GM12878 (cell line): ENCODE measurements at regions not wholly inside any gene's neighbourhood (a gene's known extent, or its start where the extent isn't known, plus 50 kb on each side); places are given as distances from the start of the nearest gene placed in this dataset.
A peak's percentile ranks its signal among the peaks of the same experiment; 100 is the strongest.

Experiments used
- ATAC-seq: fragments of 200-7000 bp; cut with Tn5 transposase; 3 replicates; pipeline ENCODE4 v1.9.1; 2020; ENCODE audit warnings: mild to moderate bottlenecking, moderate library complexity
- BruUV-seq: library from RNA; stranded (reverse); fragments of 400-500 nt; replicated peaks from 2 replicates; lab custom pipeline; 2021; lab: Mats Ljungman, UMichigan
- CTCF ChIA-PET: fragments of 300-600 bp; sonication (Branson Sonifier 250); formaldehyde crosslinking; extraction: SDS; loops from one replicate; lab custom pipeline; 2021; ENCODE audit warnings: inconsistent platforms; lab: Yijun Ruan, JAX
- POLR2A ChIA-PET: fragments of 350-600 bp; formaldehyde crosslinking; extraction: SDS; loops from one replicate; lab custom pipeline; 2021; ENCODE audit warnings: inconsistent platforms; lab: Charles Lee
- RAD21 ChIA-PET: fragments of 300-600 bp; sonication (Branson Sonifier 250); formaldehyde crosslinking; loops from one replicate; lab custom pipeline; 2023; ENCODE audit warnings: antibody characterized with exemption; ENCODE audit not compliant: unreplicated experiment; lab: Charles Lee
- SMC1A ChIA-PET: fragments of 300-600 bp; sonication (Branson Sonifier 250); formaldehyde crosslinking; loops from one replicate; lab custom pipeline; 2023; ENCODE audit not compliant: unreplicated experiment, uncharacterized antibody; lab: Charles Lee
- DNase-seq: peaks from one replicate; pipeline ENCODE4 v3.0.0-alpha.2; 2011; ENCODE audit warnings: low read depth, low spot score
- FAIRE-seq: peaks from 3 replicates; lab custom pipeline; 2011; peaks lifted over from hg19 to GRCh38; lab: Jason Lieb, UNC
- H2AFZ ChIP-seq: 2 replicates; pipeline ENCODE4 v1.6.0; 2011; ENCODE audit warnings: low read depth, low read length, control low read depth; ENCODE audit not compliant: control insufficient read depth
- H3K27ac ChIP-seq: 2 replicates; pipeline ENCODE4 v1.5.1; 2011; ENCODE audit warnings: control low read depth; ENCODE audit not compliant: control insufficient read depth, insufficient read depth
- H3K27me3 ChIP-seq, 2 experiments: replicated peaks in 1 of 2; 2 replicates each; pipeline versions ENCODE4 v1.6.0 to v1.6.1; 2011; ENCODE audit warnings: low read length in 1 of 2; ENCODE audit not compliant: control insufficient read depth in 2 of 2, insufficient read depth in 2 of 2
- H3K36me3 ChIP-seq, 2 experiments: 2 replicates each; pipeline ENCODE4 v1.5.1; 2011; ENCODE audit warnings: low read length in 1 of 2; ENCODE audit not compliant: control insufficient read depth in 2 of 2, insufficient read depth in 2 of 2
- H3K4me1 ChIP-seq: 2 replicates; pipeline ENCODE4 v1.6.1; 2011; ENCODE audit warnings: mild to moderate bottlenecking, low read length, moderate library complexity, mixed read lengths; ENCODE audit not compliant: control insufficient read depth, insufficient read depth
- H3K4me2 ChIP-seq: 2 replicates; pipeline ENCODE4 v1.6.0; 2011; ENCODE audit warnings: control low read depth; ENCODE audit not compliant: control insufficient read depth, insufficient read depth
- H3K4me3 ChIP-seq: fragments of 200-600 bp; sonication (generic); 2 replicates; pipeline ENCODE4 v1.5.1; 2016
- H3K79me2 ChIP-seq: 2 replicates; pipeline ENCODE4 v1.6.0; 2011; ENCODE audit warnings: low read length; ENCODE audit not compliant: control insufficient read depth, insufficient read depth
- H3K9ac ChIP-seq: 2 replicates; pipeline ENCODE4 v1.8.0; 2011; ENCODE audit warnings: low read length, control low read depth, mixed read lengths; ENCODE audit not compliant: control insufficient read depth, insufficient read depth
- H3K9me3 ChIP-seq: replicated peaks from 3 replicates; pipeline ENCODE4 v1.5.1; 2011; ENCODE audit warnings: mild to moderate bottlenecking, low read length; ENCODE audit not compliant: control insufficient read depth, insufficient read depth
- H4K20me1 ChIP-seq: 2 replicates; pipeline ENCODE4 v1.6.0; 2011; ENCODE audit not compliant: control insufficient read depth, insufficient read depth
- BHLHE40 ChIP-seq, 2 experiments: fragments of 450-650 bp in 1 of 2; IDR thresholded peaks; 2 replicates each; pipeline ENCODE4 v1.6.1; 2011 to 2017; ENCODE audit warnings: low read depth in 2 of 2, borderline replicate concordance in 1 of 2, improper control_type of control experiment in 1 of 2, low read length in 1 of 2, mild to moderate bottlenecking in 1 of 2
- CEBPB ChIP-seq, 2 experiments: fragments of 150-350 bp in 1 of 2; IDR thresholded peaks; 2 replicates each; pipeline ENCODE4 v1.6.1; 2012 to 2014; ENCODE audit warnings: low read depth in 2 of 2, low read length in 2 of 2, borderline replicate concordance in 1 of 2, inconsistent platforms in 1 of 2
- CTCF ChIP-seq, 3 experiments: IDR thresholded peaks in 2 of 3; conservative IDR thresholded peaks in 1 of 3; 2 replicates each; pipeline ENCODE4 v1.5.1; 2011; ENCODE audit warnings: low read depth in 3 of 3, low read length in 3 of 3, mild to moderate bottlenecking in 3 of 3, control low read depth in 2 of 3, moderate library complexity in 2 of 3, inconsistent platforms in 1 of 3, mixed read lengths in 1 of 3; ENCODE audit not compliant: control insufficient read depth in 2 of 3, insufficient read depth in 1 of 3; ENCODE audit errors: extremely low read depth in 1 of 3
- DPF2 ChIP-seq: fragments of 450-650 bp; IDR thresholded peaks from 2 replicates; pipeline ENCODE4 v1.6.1; 2017; ENCODE audit warnings: mild to moderate bottlenecking
- IKZF2 ChIP-seq, 2 experiments: fragments of 450-650 bp; IDR thresholded peaks; 2 replicates each; pipeline ENCODE4 v1.6.1; 2017; ENCODE audit warnings: mild to moderate bottlenecking in 2 of 2, moderate library complexity in 2 of 2
- KAT2A ChIP-seq: conservative IDR thresholded peaks from 2 replicates; pipeline ENCODE4 v1.6.1; 2011; ENCODE audit warnings: low read depth, low read length; ENCODE audit not compliant: control insufficient read depth
- NR2C2 ChIP-seq: IDR thresholded peaks from 2 replicates; pipeline ENCODE4 v1.6.1; 2011; ENCODE audit warnings: borderline replicate concordance, low read depth; ENCODE audit not compliant: control insufficient read depth, insufficient read length
- SMC3 ChIP-seq: IDR thresholded peaks from 2 replicates; pipeline ENCODE4 v1.6.1; 2011; ENCODE audit warnings: low read length, improper control_type of control experiment, borderline replicate concordance
- SPI1 ChIP-seq: IDR thresholded peaks from 2 replicates; pipeline ENCODE4 v1.6.1; 2011; ENCODE audit warnings: low read depth, mild to moderate bottlenecking, low read length, moderate library complexity, borderline replicate concordance; ENCODE audit not compliant: insufficient read depth
- SREBF2 ChIP-seq: IDR thresholded peaks from 2 replicates; pipeline ENCODE4 v1.6.1; 2012; ENCODE audit warnings: mild to moderate bottlenecking, low read length
- WGBS: methylation state at CpG from one replicate; pipeline ENCODE4 v1.1.6; 2016; ENCODE audit warnings: low lambda C conversion rate; ENCODE audit not compliant: insufficient replicate concordance, insufficient coverage; ENCODE audit errors: missing lambda C conversion rate; 5-methylcytosine and 5-hydroxymethylcytosine counted together
- in situ Hi-C: fragments of 300-500 bp; cut with MboI; formaldehyde crosslinking; loops from 9 replicates; pipeline ENCODE4 v1.14.3; 2018; ENCODE audit warnings: mixed read lengths
- intact Hi-C: fragments of 100-400 bp; cut with micrococcal nuclease; formaldehyde crosslinking; loops from one replicate; pipeline ENCODE4 v1.14.2; 2022; ENCODE audit not compliant: unreplicated experiment

GRCh38 chr16:8199390-8199789 is 390.9 kb downstream of the TMEM114 start:
- WGBS, result 26% methylated on average over 5 of the region's 5 CpGs
- H3K4me1 ChIP-seq, result no peaks in the 10 kb centered on the region
- BruUV-seq, result no TSS peak
- H3K9ac ChIP-seq, result no peak overlapping the region
- ChIA-PET CTCF (no interaction called here), POLR2A (no interaction called here), SMC1A (no interaction called here), RAD21 (no interaction called here)
- no peak for ATAC-seq
- no peak overlapping the region for H2AFZ ChIP-seq
- no peak overlapping the region for H3K4me2 ChIP-seq
- no peak for DNase-seq
- H3K36me3 ChIP-seq, result no peaks in the 10 kb centered on the region
- no peak overlapping the region for H3K4me3 ChIP-seq
- no peaks in the 10 kb centered on the region for H3K27me3 ChIP-seq
- intact Hi-C loops, result no loop called here
- in situ Hi-C loops, result no loop called here
- H3K79me2 ChIP-seq, result no peaks in the 10 kb centered on the region
- no peaks in the 10 kb centered on the region for H3K9me3 ChIP-seq
- H3K27ac ChIP-seq, result no peak overlapping the region
- no peak for FAIRE-seq
- no peaks in the 10 kb centered on the region for H4K20me1 ChIP-seq
- TF ChIP-seq SMC3 (no peak), KAT2A (no peak), IKZF2 (IDR thresholded peaks at IDR 0.05) (no peak), NR2C2 (no peak), BHLHE40 (IDR thresholded peaks at IDR 0.05; ENCODE audit: borderline replicate concordance in 1 of 2, low read depth in 2 of 2, low read length in 1 of 2) (no peak), SREBF2 (no peak), DPF2 (no peak), SPI1 (no peak)

- intact Hi-C loops, result no loop called here
- Histone ChIP-seq H3K4me2 (no peak overlapping the region), H3K9me3 (no peaks in the 10 kb centered on the region), H3K27me3 (no peaks in the 10 kb centered on the region), H2AFZ (no peak overlapping the region), H3K9ac (no peak overlapping the region), H3K4me1 (no peaks in the 10 kb centered on the region), H3K4me3 (no peak overlapping the region), H3K79me2 (no peaks in the 10 kb centered on the region), H3K36me3 (no peaks in the 10 kb centered on the region), H3K27ac (no peak overlapping the region), H4K20me1 (no peaks in the 10 kb centered on the region)
- ChIA-PET POLR2A (interaction anchor here (0.6 kb wide), 1 partner anchor 43 kb away, joined by 6 read pairs; no protein-coding TSS in a partner anchor), CTCF (interaction anchor here (0.8 to 1.5 kb wide), 5 partner anchors 8 to 1511 kb away, joined by 3 to 5 read pairs (median 3); no protein-coding TSS in a partner anchor), RAD21 (no interaction called here), SMC1A (no interaction called here)
- BruUV-seq, result no TSS peak
- ATAC-seq (no peak), DNase-seq (no peak), FAIRE-seq (no peak)
- TF ChIP-seq CEBPB (IDR thresholded peaks at IDR 0.05; ENCODE audit: borderline replicate concordance in 1 of 2, low read depth in 2 of 2, low read length in 2 of 2) (no peak), CTCF (IDR thresholded peaks at IDR 0.05 in 2 of 3, conservative IDR thresholded peaks at IDR 0.05 in 1 of 3; ENCODE audit: control insufficient read depth in 2 of 3, extremely low read depth in 1 of 3, insufficient read depth in 1 of 3, low read depth in 3 of 3, low read length in 3 of 3) (peak in 2 of 3 experiments; percentile 7 to 29; a peak in 1 of 6 replicates)
- in situ Hi-C loops, result no loop called here
- 37% methylated on average over 2 of the region's 2 CpGs for WGBS
Observed at GRCh38 chr16:8194794-8195193, 395.5 kb downstream of the TMEM114 start.
